SK-N-SH (cell line): ENCODE measurements at regions not wholly inside any gene's neighbourhood (a gene's known extent, or its start where the extent isn't known, plus 50 kb on each side); places are given as distances from the start of the nearest gene placed in this dataset.

ENCODE experiments used
- CTCF ChIA-PET: fragments of 300-600, 350-600 bp; formaldehyde crosslinking; extraction: SDS; loops from one replicate; lab custom pipeline; 2021; lab: Yijun Ruan, JAX
- POLR2A ChIA-PET: fragments of 350-600 bp; sonication (Branson Sonifier 250); formaldehyde crosslinking; extraction: SDS; loops from one replicate; lab custom pipeline; 2020; ENCODE audit warnings: antibody characterized with exemption, inconsistent platforms; lab: Yijun Ruan, JAX
- DNase-seq: peaks from one replicate; pipeline ENCODE4 v3.0.0; 2012
- H2AFZ ChIP-seq: fragments of 200-600 bp; sonication (generic); 2 replicates; pipeline ENCODE4 v1.8.1; 2016; ENCODE audit warnings: antibody characterized with exemption, mild to moderate bottlenecking, low read depth
- H3F3A ChIP-seq: fragments of 200-600 bp; sonication (generic); replicated peaks from 2 replicates; pipeline ENCODE3; 2016; ENCODE audit warnings: antibody characterized with exemption, mild to moderate bottlenecking; ENCODE audit not compliant: insufficient read depth
- H3K27ac ChIP-seq, 2 experiments: fragments of 200-500 bp in 1 of 2; fragments of 200-600 bp in 1 of 2; sonication (Bioruptor generic) in 1 of 2; sonication (generic), shearing (Covaris generic) in 1 of 2; 2 replicates each; pipeline versions ENCODE4 v1.5.1 to v1.6.1; 2014 to 2016; ENCODE audit warnings: low read depth in 2 of 2, inconsistent platforms in 1 of 2, low read length in 1 of 2, mild to moderate bottlenecking in 1 of 2, mixed read lengths in 1 of 2
- H3K27me3 ChIP-seq: fragments of 200-600 bp; sonication (generic), shearing (Covaris generic); 2 replicates; pipeline ENCODE4 v1.6.1; 2016; ENCODE audit warnings: mixed run types; ENCODE audit not compliant: insufficient read depth
- H3K36me3 ChIP-seq, 2 experiments: fragments of 200-500 bp in 1 of 2; fragments of 200-600 bp in 1 of 2; sonication (Bioruptor generic) in 1 of 2; sonication (generic) in 1 of 2; replicated peaks in 1 of 2; 2 replicates each; pipeline versions ENCODE3 to v1.5.1; 2014 to 2016; ENCODE audit warnings: low read length in 1 of 2, mild to moderate bottlenecking in 1 of 2; ENCODE audit not compliant: insufficient read depth in 2 of 2, control insufficient read depth in 1 of 2
- H3K4me1 ChIP-seq, 2 experiments: fragments of 200-500 bp in 1 of 2; fragments of 200-600 bp in 1 of 2; sonication (Bioruptor generic) in 1 of 2; sonication (generic), shearing (Covaris generic) in 1 of 2; 2 replicates each; pipeline versions ENCODE4 v1.5.1 to v1.6.1; 2014 to 2016; ENCODE audit warnings: low read depth in 1 of 2, low read length in 1 of 2, mixed run types in 1 of 2; ENCODE audit not compliant: insufficient read depth in 2 of 2, control insufficient read depth in 1 of 2
- H3K4me2 ChIP-seq: fragments of 200-600 bp; sonication (generic), shearing (Covaris generic); 2 replicates; pipeline ENCODE4 v1.6.1; 2017; ENCODE audit warnings: mixed run types
- H3K4me3 ChIP-seq, 2 experiments: fragments of 200-500 bp in 1 of 2; fragments of 200-600 bp in 1 of 2; sonication (Bioruptor generic) in 1 of 2; sonication (generic), shearing (Covaris generic) in 1 of 2; 2 replicates each; pipeline versions ENCODE4 v1.5.1 to v1.8.1; 2014 to 2016; ENCODE audit warnings: low read depth in 2 of 2, inconsistent platforms in 1 of 2, low read length in 1 of 2, mild to moderate bottlenecking in 1 of 2, mixed read lengths in 1 of 2, moderate library complexity in 1 of 2
- H3K79me2 ChIP-seq: fragments of 200-600 bp; sonication (generic); 2 replicates; pipeline ENCODE4 v1.8.1; 2017; ENCODE audit warnings: mild to moderate bottlenecking; ENCODE audit not compliant: insufficient read depth
- H3K9ac ChIP-seq: fragments of 200-600 bp; sonication (generic); 2 replicates; pipeline ENCODE4 v1.6.1; 2017; ENCODE audit warnings: mixed run types
- H3K9me2 ChIP-seq: fragments of 200-600 bp; sonication (generic); 2 replicates; pipeline ENCODE4 v1.6.1; 2017; ENCODE audit warnings: mixed run types
- H3K9me3 ChIP-seq: fragments of 200-600 bp; sonication (generic); 2 replicates; pipeline ENCODE4 v1.6.1; 2017; ENCODE audit warnings: mixed run types, mild to moderate bottlenecking, moderate library complexity
- H4K20me1 ChIP-seq: fragments of 200-600 bp; sonication (generic); 2 replicates; pipeline ENCODE4 v1.6.1; 2017; ENCODE audit warnings: mild to moderate bottlenecking, mixed run types; ENCODE audit not compliant: insufficient read depth
- CHD2 ChIP-seq: fragments of 150-350 bp; IDR thresholded peaks from 2 replicates; pipeline ENCODE4 v1.6.1; 2018; ENCODE audit warnings: low read length; ENCODE audit not compliant: partially characterized antibody
- FOSL2 ChIP-seq: IDR thresholded peaks from 2 replicates; pipeline ENCODE4 v1.4.0; 2012; ENCODE audit warnings: low read depth, mild to moderate bottlenecking, moderate library complexity, borderline replicate concordance
- FOXJ3 ChIP-seq: sonication (generic); formaldehyde crosslinking; IDR thresholded peaks from 2 replicates; pipeline ENCODE4 v1.5.1; 2020; ENCODE audit warnings: mild to moderate bottlenecking, missing genetic modification reagents
- GABPA ChIP-seq: IDR thresholded peaks from 2 replicates; pipeline ENCODE4 v1.4.0; 2012; ENCODE audit warnings: low read depth, mild to moderate bottlenecking
- GATA2 ChIP-seq: sonication (generic); formaldehyde crosslinking; IDR thresholded peaks from 2 replicates; pipeline ENCODE4 v1.5.0; 2020; ENCODE audit warnings: mild to moderate bottlenecking, missing genetic modification reagents
- IRF3 ChIP-seq: fragments of 150-350 bp; IDR thresholded peaks from 2 replicates; pipeline ENCODE4 v1.6.1; 2016; ENCODE audit warnings: mild to moderate bottlenecking, low read depth, low read length
- NRF1 ChIP-seq: IDR thresholded peaks from 2 replicates; pipeline ENCODE4 v1.6.1; 2012; ENCODE audit warnings: low read depth, mild to moderate bottlenecking, low read length
- RAD21 ChIP-seq: IDR thresholded peaks from 2 replicates; pipeline ENCODE4 v1.6.1; 2012; ENCODE audit warnings: mild to moderate bottlenecking, low read length
- WGBS: methylation state at CpG from one replicate; pipeline ENCODE4 v1.1.6; 2017; ENCODE audit warnings: low lambda C conversion rate; 5-methylcytosine and 5-hydroxymethylcytosine counted together
- TF ChIP-seq, protein P1 (sequence below): fragments of 200-600 bp; sonication (generic); IDR thresholded peaks from 2 replicates; pipeline ENCODE4 v1.6.1; 2017; ENCODE audit warnings: antibody characterized with exemption, mild to moderate bottlenecking, moderate library complexity
- TF ChIP-seq, protein P2 (sequence below): IDR thresholded peaks from 2 replicates; pipeline ENCODE4 v1.4.0; 2012; ENCODE audit warnings: low read depth, borderline replicate concordance
- TF ChIP-seq, protein P3 (sequence below): IDR thresholded peaks from 2 replicates; pipeline ENCODE4 v1.6.1; 2012; ENCODE audit warnings: mild to moderate bottlenecking, low read depth, low read length, moderate library complexity

DNA sequence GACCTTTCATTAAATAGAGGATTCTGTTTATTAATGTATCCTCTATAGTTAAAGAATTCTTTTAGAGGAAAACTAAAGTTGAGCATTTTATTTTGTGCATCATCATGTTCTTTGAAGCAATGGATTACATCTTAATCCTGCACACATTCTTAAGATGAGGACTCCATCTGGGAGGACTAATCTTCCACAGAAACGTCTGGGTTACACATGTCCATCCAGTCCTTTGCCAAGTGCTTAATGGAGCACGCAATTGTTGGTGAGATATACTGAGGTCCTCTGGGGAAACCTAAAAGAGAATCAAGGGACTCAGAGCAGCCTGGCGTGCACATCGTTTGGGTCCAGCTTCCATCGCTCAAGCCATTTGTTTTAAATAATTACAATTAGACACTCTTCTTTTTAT is 115.1 kb upstream of the SFRP2 start:
- no peak overlapping the region for H2AFZ ChIP-seq
- TF ChIP-seq FOSL2, result no peak
- TF ChIP-seq IRF3, result no peak
- no peak for TF ChIP-seq RAD21
- no peak for TF ChIP-seq GATA2 (CRISPR knock-in tag)
- TF ChIP-seq, protein P1, sequence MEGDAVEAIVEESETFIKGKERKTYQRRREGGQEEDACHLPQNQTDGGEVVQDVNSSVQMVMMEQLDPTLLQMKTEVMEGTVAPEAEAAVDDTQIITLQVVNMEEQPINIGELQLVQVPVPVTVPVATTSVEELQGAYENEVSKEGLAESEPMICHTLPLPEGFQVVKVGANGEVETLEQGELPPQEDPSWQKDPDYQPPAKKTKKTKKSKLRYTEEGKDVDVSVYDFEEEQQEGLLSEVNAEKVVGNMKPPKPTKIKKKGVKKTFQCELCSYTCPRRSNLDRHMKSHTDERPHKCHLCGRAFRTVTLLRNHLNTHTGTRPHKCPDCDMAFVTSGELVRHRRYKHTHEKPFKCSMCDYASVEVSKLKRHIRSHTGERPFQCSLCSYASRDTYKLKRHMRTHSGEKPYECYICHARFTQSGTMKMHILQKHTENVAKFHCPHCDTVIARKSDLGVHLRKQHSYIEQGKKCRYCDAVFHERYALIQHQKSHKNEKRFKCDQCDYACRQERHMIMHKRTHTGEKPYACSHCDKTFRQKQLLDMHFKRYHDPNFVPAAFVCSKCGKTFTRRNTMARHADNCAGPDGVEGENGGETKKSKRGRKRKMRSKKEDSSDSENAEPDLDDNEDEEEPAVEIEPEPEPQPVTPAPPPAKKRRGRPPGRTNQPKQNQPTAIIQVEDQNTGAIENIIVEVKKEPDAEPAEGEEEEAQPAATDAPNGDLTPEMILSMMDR, result no peak
- TF ChIP-seq FOXJ3, result no peak
- TF ChIP-seq CHD2, result no peak
- no peak for TF ChIP-seq NRF1
- TF ChIP-seq, protein P2, sequence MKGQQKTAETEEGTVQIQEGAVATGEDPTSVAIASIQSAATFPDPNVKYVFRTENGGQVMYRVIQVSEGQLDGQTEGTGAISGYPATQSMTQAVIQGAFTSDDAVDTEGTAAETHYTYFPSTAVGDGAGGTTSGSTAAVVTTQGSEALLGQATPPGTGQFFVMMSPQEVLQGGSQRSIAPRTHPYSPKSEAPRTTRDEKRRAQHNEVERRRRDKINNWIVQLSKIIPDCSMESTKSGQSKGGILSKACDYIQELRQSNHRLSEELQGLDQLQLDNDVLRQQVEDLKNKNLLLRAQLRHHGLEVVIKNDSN, result no peak
- TF ChIP-seq, protein P3, sequence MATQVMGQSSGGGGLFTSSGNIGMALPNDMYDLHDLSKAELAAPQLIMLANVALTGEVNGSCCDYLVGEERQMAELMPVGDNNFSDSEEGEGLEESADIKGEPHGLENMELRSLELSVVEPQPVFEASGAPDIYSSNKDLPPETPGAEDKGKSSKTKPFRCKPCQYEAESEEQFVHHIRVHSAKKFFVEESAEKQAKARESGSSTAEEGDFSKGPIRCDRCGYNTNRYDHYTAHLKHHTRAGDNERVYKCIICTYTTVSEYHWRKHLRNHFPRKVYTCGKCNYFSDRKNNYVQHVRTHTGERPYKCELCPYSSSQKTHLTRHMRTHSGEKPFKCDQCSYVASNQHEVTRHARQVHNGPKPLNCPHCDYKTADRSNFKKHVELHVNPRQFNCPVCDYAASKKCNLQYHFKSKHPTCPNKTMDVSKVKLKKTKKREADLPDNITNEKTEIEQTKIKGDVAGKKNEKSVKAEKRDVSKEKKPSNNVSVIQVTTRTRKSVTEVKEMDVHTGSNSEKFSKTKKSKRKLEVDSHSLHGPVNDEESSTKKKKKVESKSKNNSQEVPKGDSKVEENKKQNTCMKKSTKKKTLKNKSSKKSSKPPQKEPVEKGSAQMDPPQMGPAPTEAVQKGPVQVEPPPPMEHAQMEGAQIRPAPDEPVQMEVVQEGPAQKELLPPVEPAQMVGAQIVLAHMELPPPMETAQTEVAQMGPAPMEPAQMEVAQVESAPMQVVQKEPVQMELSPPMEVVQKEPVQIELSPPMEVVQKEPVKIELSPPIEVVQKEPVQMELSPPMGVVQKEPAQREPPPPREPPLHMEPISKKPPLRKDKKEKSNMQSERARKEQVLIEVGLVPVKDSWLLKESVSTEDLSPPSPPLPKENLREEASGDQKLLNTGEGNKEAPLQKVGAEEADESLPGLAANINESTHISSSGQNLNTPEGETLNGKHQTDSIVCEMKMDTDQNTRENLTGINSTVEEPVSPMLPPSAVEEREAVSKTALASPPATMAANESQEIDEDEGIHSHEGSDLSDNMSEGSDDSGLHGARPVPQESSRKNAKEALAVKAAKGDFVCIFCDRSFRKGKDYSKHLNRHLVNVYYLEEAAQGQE, result no peak
- TF ChIP-seq GABPA, result no peak
- H3K27me3 ChIP-seq, result no peaks in the 10 kb centered on the region
- no peaks in the 10 kb centered on the region for H3K9me2 ChIP-seq
- H3K27ac ChIP-seq, result no peak overlapping the region
- no peak overlapping the region for H3K4me3 ChIP-seq
- POLR2A ChIA-PET, result no interaction called here
- no peaks in the 10 kb centered on the region for H4K20me1 ChIP-seq
- CTCF ChIA-PET, result no interaction called here
- DNase-seq, result no peak
- no peaks in the 10 kb centered on the region for H3K4me1 ChIP-seq
- no peaks in the 10 kb centered on the region for H3K9me3 ChIP-seq
- H3F3A ChIP-seq, result no peaks in the 10 kb centered on the region
- no peak overlapping the region for H3K4me2 ChIP-seq
- no peak overlapping the region for H3K9ac ChIP-seq
- under 1% methylated on average over 5 of the region's 5 CpGs for WGBS
- no peaks in the 10 kb centered on the region for H3K79me2 ChIP-seq
- H3K36me3 ChIP-seq, result no peaks in the 10 kb centered on the region
